NB4 (cell line): ENCODE measurements at regions not wholly inside any gene's neighbourhood (a gene's known extent, or its start where the extent isn't known, plus 50 kb on each side); places are given as distances from the start of the nearest gene placed in this dataset.

ENCODE experiments used
- POLR2A ChIP-seq: IDR thresholded peaks from 2 replicates; pipeline ENCODE4 v1.6.1; 2011; ENCODE audit warnings: mild to moderate bottlenecking; ENCODE audit not compliant: insufficient read length; ENCODE audit errors: extremely low read depth
- TF ChIP-seq, protein P1 (sequence below): IDR thresholded peaks from one replicate; pipeline ENCODE4 v1.5.1; 2012; ENCODE audit warnings: low read depth, low read length

DNA sequence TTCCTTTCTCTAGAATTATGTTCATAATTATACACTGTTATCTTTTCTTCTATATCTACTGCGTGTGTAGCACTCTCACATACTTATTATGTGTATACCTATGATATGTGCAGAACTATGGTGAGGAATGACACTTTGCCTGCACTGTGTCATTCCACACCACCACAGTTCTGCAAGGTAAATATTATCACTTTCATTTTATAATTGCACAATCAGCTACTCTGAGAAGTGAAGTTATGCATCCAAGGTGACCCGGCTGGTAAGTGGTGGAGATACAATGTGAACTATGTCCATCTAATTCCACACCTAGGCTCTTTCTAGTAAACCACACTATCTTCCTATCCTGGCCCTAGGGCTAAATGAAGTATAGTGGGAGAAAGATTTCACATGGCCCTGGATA is 170.1 kb upstream of the ATP10B start:
- no peak for TF ChIP-seq POLR2A
- TF ChIP-seq, protein P1, sequence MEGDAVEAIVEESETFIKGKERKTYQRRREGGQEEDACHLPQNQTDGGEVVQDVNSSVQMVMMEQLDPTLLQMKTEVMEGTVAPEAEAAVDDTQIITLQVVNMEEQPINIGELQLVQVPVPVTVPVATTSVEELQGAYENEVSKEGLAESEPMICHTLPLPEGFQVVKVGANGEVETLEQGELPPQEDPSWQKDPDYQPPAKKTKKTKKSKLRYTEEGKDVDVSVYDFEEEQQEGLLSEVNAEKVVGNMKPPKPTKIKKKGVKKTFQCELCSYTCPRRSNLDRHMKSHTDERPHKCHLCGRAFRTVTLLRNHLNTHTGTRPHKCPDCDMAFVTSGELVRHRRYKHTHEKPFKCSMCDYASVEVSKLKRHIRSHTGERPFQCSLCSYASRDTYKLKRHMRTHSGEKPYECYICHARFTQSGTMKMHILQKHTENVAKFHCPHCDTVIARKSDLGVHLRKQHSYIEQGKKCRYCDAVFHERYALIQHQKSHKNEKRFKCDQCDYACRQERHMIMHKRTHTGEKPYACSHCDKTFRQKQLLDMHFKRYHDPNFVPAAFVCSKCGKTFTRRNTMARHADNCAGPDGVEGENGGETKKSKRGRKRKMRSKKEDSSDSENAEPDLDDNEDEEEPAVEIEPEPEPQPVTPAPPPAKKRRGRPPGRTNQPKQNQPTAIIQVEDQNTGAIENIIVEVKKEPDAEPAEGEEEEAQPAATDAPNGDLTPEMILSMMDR = no peak
